Naive thymus-derived CD4-positive, alpha-beta T cell (primary cell): ENCODE measurements at regions not wholly inside any gene's neighbourhood (a gene's known extent, or its start where the extent isn't known, plus 50 kb on each side); places are given as distances from the start of the nearest gene placed in this dataset.

Source experiments
- ATAC-seq: fragments of 150-1000 bp; cut with Tn5 transposase; 2 replicates; pipeline ENCODE4 v1.10.0; 2021; ENCODE audit warnings: mild to moderate bottlenecking, moderate library complexity
- CTCF ChIA-PET: fragments of 350-600 bp; sonication (Branson Sonifier 250); formaldehyde crosslinking; loops from one replicate; lab custom pipeline; 2021; ENCODE audit warnings: antibody characterized with exemption; lab: Charles Lee
- POLR2A ChIA-PET: fragments of 350-600 bp; sonication (Branson Sonifier 250); formaldehyde crosslinking; loops from one replicate; lab custom pipeline; 2021; ENCODE audit warnings: antibody characterized with exemption, inconsistent platforms; lab: Charles Lee
- DNase-seq, 9 donors: peaks; one replicate each; pipeline versions ENCODE4 v3.0.0 to v3.0.0-alpha.2; 2020 to 2022; ENCODE audit warnings: mixed read lengths in 1 of 9
- H3K27ac ChIP-seq: one replicate; pipeline ENCODE4 v1.7.0; 2013; ENCODE audit warnings: mild to moderate bottlenecking, low read depth, low read length, moderate library complexity
- H3K27me3 ChIP-seq, 2 donors: one replicate each; pipeline ENCODE4 v1.7.0; 2013; ENCODE audit warnings: low read length in 2 of 2, mild to moderate bottlenecking in 2 of 2, moderate library complexity in 2 of 2; ENCODE audit not compliant: control insufficient read depth in 2 of 2, insufficient read depth in 2 of 2
- H3K36me3 ChIP-seq, 3 experiments: 1 replicate in 2 of 3; 2 replicates in 1 of 3; pipeline ENCODE4 v1.7.0; 2013; ENCODE audit warnings: low read length in 3 of 3, mild to moderate bottlenecking in 3 of 3, moderate library complexity in 1 of 3; ENCODE audit not compliant: insufficient read depth in 3 of 3, control insufficient read depth in 2 of 3
- H3K4me1 ChIP-seq, 2 donors: one replicate each; pipeline ENCODE4 v1.7.0; 2013; ENCODE audit warnings: low read length in 2 of 2, mild to moderate bottlenecking in 2 of 2, moderate library complexity in 1 of 2; ENCODE audit not compliant: control insufficient read depth in 2 of 2, insufficient read depth in 2 of 2
- H3K4me3 ChIP-seq: 2 replicates; pipeline ENCODE4 v1.7.0; 2013; ENCODE audit warnings: mild to moderate bottlenecking, low read length
- H3K9me3 ChIP-seq, 3 experiments: 1 replicate in 2 of 3; 2 replicates in 1 of 3; pipeline ENCODE4 v1.7.0; 2013; ENCODE audit warnings: low read length in 3 of 3; ENCODE audit not compliant: control insufficient read depth in 2 of 3
- H3K27ac Mint-ChIP-seq, 9 donors: one replicate each; pipeline ENCODE4 v1.8.0; 2020 to 2022; ENCODE audit warnings: mixed read lengths in 9 of 9, mild to moderate bottlenecking in 8 of 9, moderate library complexity in 5 of 9, inconsistent platforms in 2 of 9
- H3K27me3 Mint-ChIP-seq, 5 donors: one replicate each; pipeline ENCODE4 v1.8.0; 2021 to 2022; ENCODE audit warnings: mixed read lengths in 5 of 5, mild to moderate bottlenecking in 1 of 5
- H3K36me3 Mint-ChIP-seq, 5 donors: one replicate each; pipeline ENCODE4 v1.8.0; 2020 to 2022; ENCODE audit warnings: mixed read lengths in 5 of 5, mild to moderate bottlenecking in 3 of 5, inconsistent platforms in 1 of 5
- H3K4me1 Mint-ChIP-seq, 7 donors: one replicate each; pipeline ENCODE4 v1.8.0; 2020 to 2022; ENCODE audit warnings: mixed read lengths in 7 of 7, mild to moderate bottlenecking in 3 of 7, inconsistent platforms in 1 of 7
- H3K4me3 Mint-ChIP-seq, 10 donors: one replicate each; pipeline ENCODE4 v1.8.0; 2020 to 2022; ENCODE audit warnings: mild to moderate bottlenecking in 10 of 10, mixed read lengths in 10 of 10, moderate library complexity in 6 of 10, inconsistent platforms in 2 of 10
- H3K9me3 Mint-ChIP-seq, 11 donors: one replicate each; pipeline ENCODE4 v1.8.0; 2020 to 2022; ENCODE audit warnings: mixed read lengths in 11 of 11, mild to moderate bottlenecking in 4 of 11, inconsistent platforms in 1 of 11, moderate library complexity in 1 of 11
- intact Hi-C, 2 donors: fragments of 100-400 bp; cut with micrococcal nuclease; formaldehyde crosslinking; loops; one replicate each; pipeline ENCODE4 v1.15.1; 2023

DNA sequence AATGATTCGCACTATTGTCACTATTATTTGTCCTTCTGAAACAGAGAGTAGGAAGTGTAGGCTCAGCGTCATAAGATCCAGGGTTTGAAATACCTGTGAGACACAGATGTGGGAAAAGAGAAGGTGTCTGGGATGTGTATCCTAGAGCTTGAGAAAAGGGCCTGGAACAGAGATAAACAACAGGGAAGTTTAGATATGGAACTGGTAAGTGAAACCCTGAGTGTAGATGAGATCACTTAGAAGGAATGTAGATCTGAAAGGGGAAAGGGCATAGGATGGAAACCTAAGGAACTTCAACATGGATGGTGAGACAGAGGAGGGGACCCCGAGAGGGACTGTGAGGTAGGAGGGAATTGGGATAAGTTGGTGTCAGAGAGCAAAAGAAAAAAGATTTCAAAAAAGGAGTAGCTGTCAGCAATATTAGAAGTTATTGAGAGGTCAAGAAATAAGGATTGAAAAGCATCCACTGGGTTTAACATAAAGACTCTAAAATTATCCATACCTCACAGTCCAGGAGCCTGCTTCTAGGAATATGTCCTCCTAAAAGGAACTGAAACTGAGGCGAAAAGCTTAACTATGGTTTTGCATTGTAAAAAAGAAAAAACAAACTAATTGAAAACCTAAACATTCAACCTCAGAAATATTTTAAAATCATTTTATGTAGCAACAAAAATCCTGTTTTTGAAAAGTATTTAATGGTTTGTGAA lies 119.2 kb upstream of the NPVF start:
- no peak overlapping the region for H3K27ac ChIP-seq
- Mint-ChIP-seq H3K4me3 (no peak overlapping the region), H3K27ac (no peak overlapping the region), H3K9me3 (peaks cover 0 to under 1% (median 0%) of the 10 kb centered on the region in 11 donors), H3K27me3 (peaks cover 4 to 26% (median 10%) of the 10 kb centered on the region in 5 donors), H3K4me1 (peaks cover 0 to 1% (median 0%) of the 10 kb centered on the region in 7 donors), H3K36me3 (no peaks in the 10 kb centered on the region)
- no peak for DNase-seq
- CTCF ChIA-PET: no interaction called here
- no peak for ATAC-seq
- H3K9me3 ChIP-seq: no peaks in the 10 kb centered on the region
- POLR2A ChIA-PET: no interaction called here
- intact Hi-C loops: no loop called here
- H3K36me3 ChIP-seq: no peaks in the 10 kb centered on the region
- no peaks in the 10 kb centered on the region for H3K27me3 ChIP-seq
- H3K4me3 ChIP-seq: no peak overlapping the region
- no peaks in the 10 kb centered on the region for H3K4me1 ChIP-seq

DNA sequence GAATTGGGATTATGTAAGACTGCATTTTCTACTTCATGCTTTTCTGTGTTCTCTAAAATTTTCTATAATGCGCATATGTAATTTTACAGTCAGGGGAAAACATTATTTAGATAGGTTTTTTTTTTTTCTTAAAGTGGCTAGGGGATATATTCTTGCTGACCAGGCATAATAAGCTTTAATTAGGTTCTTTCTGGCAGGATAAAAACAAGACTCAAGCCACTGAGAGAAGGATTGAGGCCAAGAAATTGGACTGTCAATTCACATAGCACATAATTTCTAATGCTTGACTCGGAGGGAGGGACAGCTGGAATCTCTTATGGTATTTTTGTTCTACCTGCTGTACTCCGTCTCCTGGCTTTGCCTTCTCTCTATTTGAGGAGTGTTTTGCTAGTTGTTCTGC lies 119.8 kb upstream of the NPVF start:
- no peak overlapping the region for H3K4me3 ChIP-seq
- Mint-ChIP-seq H3K27me3 (peaks cover 4 to 20% (median 10%) of the 10 kb centered on the region in 5 donors), H3K4me3 (no peak overlapping the region), H3K4me1 (peaks cover 0 to 1% (median 0%) of the 10 kb centered on the region in 7 donors), H3K27ac (no peak overlapping the region), H3K36me3 (no peaks in the 10 kb centered on the region), H3K9me3 (peaks cover 0 to 1% (median 0%) of the 10 kb centered on the region in 11 donors)
- intact Hi-C loops: no loop called here
- ChIA-PET CTCF (interaction anchor here (0.5 kb wide), 1 partner anchor 47 kb away, joined by 3 read pairs; no protein-coding TSS in a partner anchor), POLR2A (no interaction called here)
- H3K9me3 ChIP-seq: no peaks in the 10 kb centered on the region
- H3K27me3 ChIP-seq: no peaks in the 10 kb centered on the region
- no peaks in the 10 kb centered on the region for H3K36me3 ChIP-seq
- DNase-seq: no peak
- no peak for ATAC-seq
- H3K27ac ChIP-seq: no peak overlapping the region
- H3K4me1 ChIP-seq: no peaks in the 10 kb centered on the region

DNA sequence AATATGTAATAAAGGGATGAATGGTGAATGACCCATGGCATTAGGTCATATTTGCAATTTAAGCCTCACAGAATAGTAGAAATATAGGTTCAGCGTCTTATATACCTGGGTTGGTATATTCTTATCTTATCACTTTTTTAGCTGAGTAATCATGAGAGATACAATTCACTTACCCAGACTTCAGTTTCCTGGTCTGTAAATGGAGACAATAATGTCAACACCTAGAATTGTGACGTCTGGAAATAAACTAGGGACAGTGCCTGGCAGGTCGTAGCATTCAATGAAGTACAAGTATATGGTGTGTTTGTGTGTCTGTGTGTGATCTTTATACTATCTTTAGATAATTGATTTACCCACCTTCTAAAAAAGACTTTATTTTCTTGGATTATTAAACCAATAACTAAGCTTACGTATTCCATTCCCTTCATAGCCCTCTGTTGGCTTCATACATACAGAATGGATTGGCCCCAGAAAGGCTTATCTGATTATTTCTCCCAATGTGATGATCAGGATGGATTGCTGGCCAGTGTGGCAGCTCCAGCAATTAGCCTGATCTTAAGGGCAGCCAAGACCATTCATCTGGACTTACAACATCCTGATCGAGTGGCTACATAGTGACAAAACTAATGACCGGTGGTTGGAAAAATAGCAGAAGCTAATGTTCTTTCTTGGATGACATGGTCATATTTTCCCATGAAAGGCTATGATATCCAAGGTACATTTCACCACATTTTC lies 121.2 kb upstream of the NPVF start:
- ChIA-PET POLR2A (no interaction called here), CTCF (no interaction called here)

DNA sequence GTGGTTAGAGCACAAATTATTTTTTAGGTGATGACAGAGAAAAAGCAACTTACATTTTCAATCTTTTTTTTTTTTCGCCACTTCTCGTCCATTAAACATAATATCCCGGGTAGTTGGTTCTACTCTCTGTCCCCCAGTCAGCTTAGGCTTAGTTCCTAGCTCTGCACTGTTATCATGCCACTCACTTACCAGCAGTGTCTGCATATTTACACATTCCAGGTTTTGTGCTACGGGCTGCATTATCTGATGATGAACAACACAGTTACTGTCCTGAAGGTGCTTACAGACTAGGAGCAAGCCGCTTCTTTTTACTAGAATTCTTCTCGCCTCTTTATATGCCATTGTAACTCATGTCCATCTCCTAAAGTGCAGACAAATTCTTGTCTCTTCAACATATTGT lies 121.8 kb upstream of the NPVF start:
- DNase-seq: no peak
- Mint-ChIP-seq H3K4me1 (peaks cover 0 to 13% (median 4%) of the 10 kb centered on the region in 7 donors), H3K4me3 (no peak overlapping the region), H3K27ac (no peak overlapping the region), H3K27me3 (peaks cover 2 to 17% (median 10%) of the 10 kb centered on the region in 5 donors), H3K36me3 (no peaks in the 10 kb centered on the region), H3K9me3 (peaks cover 0 to 1% (median 0%) of the 10 kb centered on the region in 11 donors)
- ChIA-PET CTCF (no interaction called here), POLR2A (no interaction called here)
- Histone ChIP-seq H3K27ac (no peak overlapping the region), H3K36me3 (no peaks in the 10 kb centered on the region), H3K4me3 (no peak overlapping the region), H3K4me1 (no peaks in the 10 kb centered on the region), H3K27me3 (no peaks in the 10 kb centered on the region), H3K9me3 (no peaks in the 10 kb centered on the region)
- ATAC-seq: no peak
- intact Hi-C loops: no loop called here

More for the DNA sequence above, 121.2 kb upstream of the NPVF start:
- H3K4me3 ChIP-seq: no peak overlapping the region
- no peaks in the 10 kb centered on the region for H3K9me3 ChIP-seq
- DNase-seq (no peak), ATAC-seq (no peak)
- no peak overlapping the region for H3K27ac ChIP-seq
- H3K27ac Mint-ChIP-seq: no peak overlapping the region
- H3K27me3 ChIP-seq: no peaks in the 10 kb centered on the region
- intact Hi-C loops: no loop called here
- peaks cover 0 to 1% (median 0%) of the 10 kb centered on the region in 11 donors for H3K9me3 Mint-ChIP-seq
- no peaks in the 10 kb centered on the region for H3K36me3 Mint-ChIP-seq
- H3K4me1 ChIP-seq: no peaks in the 10 kb centered on the region
- H3K36me3 ChIP-seq: no peaks in the 10 kb centered on the region
- H3K4me3 Mint-ChIP-seq: no peak overlapping the region
- H3K4me1 Mint-ChIP-seq: peaks cover 0 to 9% (median 4%) of the 10 kb centered on the region in 7 donors
- H3K27me3 Mint-ChIP-seq: peaks cover 2 to 17% (median 10%) of the 10 kb centered on the region in 5 donors

DNA sequence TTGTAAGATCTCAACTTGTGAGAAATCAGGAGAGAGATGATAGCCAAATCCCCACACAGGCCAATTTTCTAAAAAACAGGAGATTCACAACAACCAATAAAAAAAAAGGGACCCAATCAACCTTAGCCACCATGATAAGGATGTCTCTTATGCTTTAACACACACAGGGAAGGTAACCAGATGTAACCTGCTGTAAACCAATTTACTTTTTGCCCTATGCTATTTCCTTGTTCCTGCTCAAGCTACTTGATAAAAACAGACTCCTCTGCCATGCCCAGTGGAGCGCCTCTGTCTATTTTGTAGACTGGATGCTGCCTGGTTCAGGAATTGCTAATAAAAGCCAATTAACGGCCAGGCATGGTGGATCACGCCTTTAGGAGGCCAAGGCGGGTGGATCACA lies 123.5 kb upstream of the NPVF start:
- intact Hi-C loops: no loop called here
- no peaks in the 10 kb centered on the region for H3K9me3 ChIP-seq
- H3K36me3 ChIP-seq: no peaks in the 10 kb centered on the region
- DNase-seq: no peak
- Mint-ChIP-seq H3K27me3 (peaks cover 2 to 17% (median 10%) of the 10 kb centered on the region in 5 donors), H3K9me3 (peaks cover 0 to 1% (median 0%) of the 10 kb centered on the region in 11 donors), H3K4me3 (no peak overlapping the region), H3K4me1 (peaks cover 0 to 13% (median 4%) of the 10 kb centered on the region in 7 donors), H3K27ac (no peak overlapping the region), H3K36me3 (no peaks in the 10 kb centered on the region)
- H3K4me1 ChIP-seq: no peaks in the 10 kb centered on the region
- no peak overlapping the region for H3K27ac ChIP-seq
- ChIA-PET POLR2A (no interaction called here), CTCF (no interaction called here)
- H3K4me3 ChIP-seq: no peak overlapping the region
- no peak for ATAC-seq
- H3K27me3 ChIP-seq: no peaks in the 10 kb centered on the region

DNA sequence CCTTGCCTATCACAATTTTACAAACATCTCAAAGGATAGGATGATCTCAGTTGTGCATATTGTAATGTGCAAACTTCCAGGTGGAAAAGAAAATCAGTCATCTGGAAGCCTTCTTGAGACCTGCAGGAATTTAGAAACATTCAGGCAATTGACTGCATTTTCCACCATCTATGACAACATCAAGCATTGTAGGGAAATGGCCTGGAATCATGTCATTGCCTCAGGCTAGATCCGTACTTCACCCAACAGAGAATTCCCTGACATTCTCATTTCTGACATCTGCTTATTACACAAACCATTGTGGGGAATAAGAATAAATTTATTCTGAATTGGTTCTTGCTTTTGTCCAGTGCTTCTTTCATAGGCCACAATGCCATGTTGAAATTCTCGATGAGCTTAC lies 124.9 kb upstream of the NPVF start:
- DNase-seq: no peak
- POLR2A ChIA-PET: no interaction called here
- no peak for ATAC-seq
- H3K36me3 Mint-ChIP-seq: no peaks in the 10 kb centered on the region
- intact Hi-C loops: no loop called here
- Histone ChIP-seq H3K27ac (no peak overlapping the region), H3K9me3 (no peaks in the 10 kb centered on the region), H3K27me3 (no peaks in the 10 kb centered on the region), H3K4me3 (no peak overlapping the region), H3K4me1 (no peaks in the 10 kb centered on the region), H3K36me3 (no peaks in the 10 kb centered on the region)
- H3K4me1 Mint-ChIP-seq: peaks cover 0 to 13% (median 4%) of the 10 kb centered on the region in 7 donors
- H3K27ac Mint-ChIP-seq: no peak overlapping the region
- H3K9me3 Mint-ChIP-seq: peaks cover 0 to 1% (median 0%) of the 10 kb centered on the region in 11 donors
- no peak overlapping the region for H3K4me3 Mint-ChIP-seq
- peaks cover 0 to 14% (median 4%) of the 10 kb centered on the region in 5 donors for H3K27me3 Mint-ChIP-seq
- CTCF ChIA-PET: no interaction called here
